C4-2B (cell line): ENCODE measurements at regions not wholly inside any gene's neighbourhood (a gene's known extent, or its start where the extent isn't known, plus 50 kb on each side); places are given as distances from the start of the nearest gene placed in this dataset.

Experiments used
- H3K27ac ChIP-seq: fragments of 450-650 bp; 2 replicates; pipeline ENCODE4 v1.5.1; 2017
- CTCF ChIP-seq: fragments of 450-650 bp; conservative IDR thresholded peaks from 2 replicates; pipeline ENCODE4 v1.5.1; 2017; ENCODE audit warnings: mild to moderate bottlenecking
- ZFX ChIP-seq: fragments of 450-650 bp; IDR thresholded peaks from 2 replicates; pipeline ENCODE4 v1.6.1; 2017

- TF ChIP-seq CTCF = no peak
- H3K27ac ChIP-seq = peak overlapping the region; percentile 80
Observed at GRCh38 chrX:39337451-39337850, 536.2 kb downstream of the MID1IP1 start.

DNA sequence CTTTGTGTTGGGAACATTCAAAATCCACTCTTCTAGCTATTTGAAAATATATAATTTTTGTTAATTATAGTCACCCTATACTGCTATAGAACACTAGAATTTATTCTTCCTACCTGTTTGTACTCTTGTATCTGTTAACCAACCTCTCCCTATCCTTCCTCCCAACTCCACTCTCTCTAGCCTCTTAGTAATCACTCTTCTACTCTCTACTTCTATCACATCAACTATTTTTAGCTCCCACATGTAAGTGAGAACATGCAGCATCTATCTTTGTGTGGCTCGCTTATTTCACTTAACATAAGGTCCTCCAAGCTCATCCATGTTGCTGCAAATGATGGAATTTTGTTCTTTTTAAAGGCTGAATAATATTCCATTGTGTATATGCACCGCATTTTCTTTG is 537.3 kb downstream of the MID1IP1 start:
- no peak overlapping the region for H3K27ac ChIP-seq
- TF ChIP-seq CTCF (no peak), ZFX (no peak)

DNA sequence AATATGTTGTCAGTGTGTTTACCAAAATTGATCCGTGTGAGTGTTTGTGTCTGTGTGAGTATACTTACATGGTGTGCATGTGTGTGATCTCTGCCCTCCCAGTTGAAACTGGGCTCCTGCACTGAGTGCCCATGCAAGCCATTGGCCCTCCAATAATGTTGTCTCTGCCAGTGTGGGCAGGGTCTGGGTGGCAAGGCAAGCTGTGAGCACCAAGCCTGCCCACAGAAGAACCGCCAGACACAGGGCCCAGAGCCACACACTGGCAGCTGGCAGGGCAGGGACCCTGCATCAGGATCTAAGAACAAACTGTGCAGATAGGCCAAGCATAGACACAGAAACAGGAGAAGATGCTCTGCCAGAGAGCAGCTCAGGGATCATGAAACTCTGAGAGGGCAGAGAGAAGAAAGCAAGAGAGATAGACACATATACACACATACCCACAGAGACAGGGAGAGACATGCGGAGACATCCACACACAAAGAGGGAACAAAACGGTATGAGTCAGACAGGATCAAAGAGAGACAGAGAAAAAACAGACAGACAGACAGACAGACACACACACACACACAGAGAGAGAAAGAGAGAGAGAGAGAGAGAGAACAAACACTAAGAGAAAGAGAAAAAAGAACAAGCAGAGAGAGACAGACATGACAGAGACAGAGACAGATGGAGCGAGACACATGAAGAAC is 555.0 kb downstream of the MID1IP1 start:
- no peak overlapping the region for H3K27ac ChIP-seq
- TF ChIP-seq ZFX (no peak), CTCF (no peak)

DNA sequence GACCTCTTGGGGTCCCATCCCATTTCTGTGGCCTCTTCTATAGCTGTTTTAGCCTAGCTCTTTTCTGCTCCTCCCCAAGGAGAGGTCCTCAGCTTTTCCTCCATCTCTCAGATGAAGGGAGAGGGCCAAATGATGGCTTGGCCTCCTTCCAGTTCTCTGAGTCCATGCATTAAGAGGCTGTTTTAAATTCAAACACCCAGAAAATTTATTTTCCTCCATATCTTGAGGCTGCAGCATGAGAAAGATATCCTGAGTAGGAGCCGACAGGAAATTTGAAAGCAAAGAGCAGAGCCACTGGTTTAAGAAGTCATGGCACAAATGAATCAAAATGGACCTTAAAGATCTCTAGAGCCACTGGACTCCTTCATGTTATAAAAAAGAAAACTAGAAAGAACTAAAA is 558.8 kb downstream of the MID1IP1 start:
- TF ChIP-seq ZFX = no peak
- TF ChIP-seq CTCF = no peak
- H3K27ac ChIP-seq = no peak overlapping the region

DNA sequence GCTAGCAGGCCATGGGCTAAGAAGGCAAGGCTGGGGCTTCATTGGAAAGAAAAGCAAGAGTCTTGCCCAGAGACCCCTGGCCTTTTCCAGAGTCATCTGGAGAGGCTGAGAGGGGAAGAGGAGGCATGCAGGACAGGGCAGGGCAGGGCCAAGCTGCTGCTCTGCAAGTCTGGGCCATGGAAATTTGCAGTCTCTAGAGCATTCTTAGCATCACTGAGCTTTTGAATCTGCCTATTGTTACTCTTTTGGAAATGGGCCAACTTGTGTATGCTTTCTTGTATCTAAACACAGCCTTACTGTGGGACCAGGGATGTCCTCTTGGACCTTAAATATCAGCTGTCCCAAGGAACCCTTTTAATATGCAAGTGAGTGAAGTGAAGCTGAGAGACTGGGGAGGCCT is 560.5 kb downstream of the MID1IP1 start:
- no peak overlapping the region for H3K27ac ChIP-seq
- TF ChIP-seq CTCF (no peak), ZFX (no peak)

DNA sequence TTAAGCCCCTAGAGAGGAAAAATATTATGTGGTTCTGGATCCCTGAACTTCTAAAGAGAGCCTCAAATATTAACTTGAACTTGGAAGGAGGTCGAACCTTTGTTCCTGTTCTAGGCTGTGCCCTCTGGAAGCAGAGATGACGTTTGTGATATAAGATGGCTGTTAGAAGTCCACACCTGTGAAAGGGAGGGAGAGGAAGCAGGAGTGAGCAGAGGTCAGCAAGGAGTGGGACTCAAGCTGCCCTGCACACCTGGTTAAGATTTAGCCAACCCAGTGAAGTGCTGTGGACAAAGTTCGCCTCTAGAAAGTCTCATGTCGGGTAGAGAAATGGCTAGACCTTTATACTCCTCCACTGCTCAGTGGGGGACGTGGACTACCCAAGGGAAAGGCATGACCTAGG is 566.2 kb downstream of the MID1IP1 start:
- TF ChIP-seq ZFX = no peak
- TF ChIP-seq CTCF = no peak

DNA sequence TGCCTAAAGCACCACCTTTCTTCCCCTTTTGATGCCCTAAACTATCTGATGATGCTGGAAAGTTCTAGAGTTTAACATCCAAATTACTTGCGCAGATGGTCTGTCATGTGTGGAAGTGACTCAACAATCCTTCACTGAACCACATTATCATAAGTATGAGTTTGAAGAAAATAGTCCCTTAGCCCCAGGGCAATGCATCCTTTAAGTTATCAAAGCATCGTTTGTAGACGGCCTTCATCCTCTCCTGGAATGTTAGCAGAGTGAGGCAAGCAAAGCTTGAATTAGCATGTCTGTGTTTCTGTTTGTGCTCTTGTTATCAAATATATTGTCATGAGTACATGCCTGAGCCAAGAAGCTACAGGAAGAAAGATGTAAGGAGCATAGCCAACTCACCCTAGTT is 570.9 kb downstream of the MID1IP1 start:
- TF ChIP-seq ZFX (no peak), CTCF (no peak)

More for the DNA sequence above, 566.2 kb downstream of the MID1IP1 start:
- no peak overlapping the region for H3K27ac ChIP-seq

More for the DNA sequence above, 570.9 kb downstream of the MID1IP1 start:
- no peak overlapping the region for H3K27ac ChIP-seq
